NB4 (cell line): ENCODE measurements at regions not wholly inside any gene's neighbourhood (a gene's known extent, or its start where the extent isn't known, plus 50 kb on each side); places are given as distances from the start of the nearest gene placed in this dataset.

ENCODE experiments used
- MYC ChIP-seq: IDR thresholded peaks from 2 replicates; pipeline ENCODE4 v1.6.1; 2011; ENCODE audit warnings: low read depth, low read length
- POLR2A ChIP-seq: IDR thresholded peaks from 2 replicates; pipeline ENCODE4 v1.6.1; 2011; ENCODE audit warnings: mild to moderate bottlenecking; ENCODE audit not compliant: insufficient read length; ENCODE audit errors: extremely low read depth
- TF ChIP-seq, protein P1 (sequence below): IDR thresholded peaks from one replicate; pipeline ENCODE4 v1.5.1; 2012; ENCODE audit warnings: low read depth, low read length

- TF ChIP-seq MYC (no peak), POLR2A (no peak)
- TF ChIP-seq, protein P1, sequence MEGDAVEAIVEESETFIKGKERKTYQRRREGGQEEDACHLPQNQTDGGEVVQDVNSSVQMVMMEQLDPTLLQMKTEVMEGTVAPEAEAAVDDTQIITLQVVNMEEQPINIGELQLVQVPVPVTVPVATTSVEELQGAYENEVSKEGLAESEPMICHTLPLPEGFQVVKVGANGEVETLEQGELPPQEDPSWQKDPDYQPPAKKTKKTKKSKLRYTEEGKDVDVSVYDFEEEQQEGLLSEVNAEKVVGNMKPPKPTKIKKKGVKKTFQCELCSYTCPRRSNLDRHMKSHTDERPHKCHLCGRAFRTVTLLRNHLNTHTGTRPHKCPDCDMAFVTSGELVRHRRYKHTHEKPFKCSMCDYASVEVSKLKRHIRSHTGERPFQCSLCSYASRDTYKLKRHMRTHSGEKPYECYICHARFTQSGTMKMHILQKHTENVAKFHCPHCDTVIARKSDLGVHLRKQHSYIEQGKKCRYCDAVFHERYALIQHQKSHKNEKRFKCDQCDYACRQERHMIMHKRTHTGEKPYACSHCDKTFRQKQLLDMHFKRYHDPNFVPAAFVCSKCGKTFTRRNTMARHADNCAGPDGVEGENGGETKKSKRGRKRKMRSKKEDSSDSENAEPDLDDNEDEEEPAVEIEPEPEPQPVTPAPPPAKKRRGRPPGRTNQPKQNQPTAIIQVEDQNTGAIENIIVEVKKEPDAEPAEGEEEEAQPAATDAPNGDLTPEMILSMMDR, result no peak
Observed at GRCh38 chr13:111862836-111863815, 203.8 kb upstream of the SOX1 start.
